Nephron progenitor cell (in vitro differentiated cells): ENCODE measurements at regions not wholly inside any gene's neighbourhood (a gene's known extent, or its start where the extent isn't known, plus 50 kb on each side); places are given as distances from the start of the nearest gene placed in this dataset.

Experiments
- DNase-seq: peaks from one replicate; pipeline ENCODE4 v3.0.0; 2021
- H3K27ac Mint-ChIP-seq: 2 replicates; pipeline ENCODE4 v1.8.0; 2021; ENCODE audit warnings: mild to moderate bottlenecking, moderate library complexity, mixed read lengths
- H3K27me3 Mint-ChIP-seq: 2 replicates; pipeline ENCODE4 v1.8.0; 2021; ENCODE audit warnings: mild to moderate bottlenecking, low read depth, mixed read lengths; ENCODE audit not compliant: poor library complexity
- H3K36me3 Mint-ChIP-seq: 2 replicates; pipeline ENCODE4 v1.8.0; 2021; ENCODE audit warnings: low read depth, mixed read lengths
- H3K4me1 Mint-ChIP-seq: 2 replicates; pipeline ENCODE4 v1.8.0; 2021; ENCODE audit warnings: mixed read lengths
- H3K4me3 Mint-ChIP-seq: 2 replicates; pipeline ENCODE4 v1.8.0; 2021; ENCODE audit warnings: mild to moderate bottlenecking, moderate library complexity, mixed read lengths
- H3K9me3 Mint-ChIP-seq: 2 replicates; pipeline ENCODE4 v1.8.0; 2021; ENCODE audit warnings: mild to moderate bottlenecking, moderate library complexity, mixed read lengths
- TF ChIP-seq, protein P1 (sequence below): fragments of 200-600 bp; sonication (generic); IDR thresholded peaks from 2 replicates; pipeline ENCODE4 v1.5.0; 2021; ENCODE audit warnings: antibody characterized with exemption

DNA sequence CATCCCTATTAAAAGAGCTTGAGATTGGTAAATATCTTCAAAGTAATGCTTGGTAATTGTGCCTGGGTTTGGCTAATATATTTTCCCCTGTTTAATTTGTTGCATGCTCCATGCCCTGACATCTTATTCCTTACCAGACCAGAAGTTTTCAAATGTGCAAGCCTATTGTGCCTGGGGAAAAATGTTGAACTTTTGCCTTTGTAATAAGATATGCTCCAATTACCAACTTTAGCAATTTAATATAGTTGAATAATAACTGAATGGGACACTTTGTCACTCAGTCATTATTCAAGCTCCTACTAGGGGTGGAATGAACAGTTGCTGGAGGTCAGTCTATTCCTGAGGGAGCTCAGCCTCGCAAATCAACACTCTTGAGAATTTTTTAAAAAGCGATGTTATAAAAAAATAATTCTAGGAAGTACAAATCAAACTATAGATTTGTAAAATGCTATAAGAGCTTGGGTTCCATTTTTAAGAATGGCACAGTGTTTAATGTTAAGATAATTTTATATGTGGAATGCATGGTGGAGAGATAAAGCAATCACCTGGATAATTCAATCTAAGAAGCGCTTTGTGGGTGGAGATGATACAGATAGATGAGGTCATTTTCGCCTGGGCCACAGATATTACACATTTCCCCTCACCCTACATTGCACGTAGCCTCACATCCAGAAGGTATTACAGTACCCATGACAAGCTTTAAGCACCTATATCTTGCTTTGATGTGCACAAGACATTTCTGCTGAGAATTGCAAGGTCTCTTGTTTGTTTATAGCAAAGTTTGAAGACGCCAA lies 231.8 kb downstream of the PIK3R1 start:
- TF ChIP-seq, protein P1, sequence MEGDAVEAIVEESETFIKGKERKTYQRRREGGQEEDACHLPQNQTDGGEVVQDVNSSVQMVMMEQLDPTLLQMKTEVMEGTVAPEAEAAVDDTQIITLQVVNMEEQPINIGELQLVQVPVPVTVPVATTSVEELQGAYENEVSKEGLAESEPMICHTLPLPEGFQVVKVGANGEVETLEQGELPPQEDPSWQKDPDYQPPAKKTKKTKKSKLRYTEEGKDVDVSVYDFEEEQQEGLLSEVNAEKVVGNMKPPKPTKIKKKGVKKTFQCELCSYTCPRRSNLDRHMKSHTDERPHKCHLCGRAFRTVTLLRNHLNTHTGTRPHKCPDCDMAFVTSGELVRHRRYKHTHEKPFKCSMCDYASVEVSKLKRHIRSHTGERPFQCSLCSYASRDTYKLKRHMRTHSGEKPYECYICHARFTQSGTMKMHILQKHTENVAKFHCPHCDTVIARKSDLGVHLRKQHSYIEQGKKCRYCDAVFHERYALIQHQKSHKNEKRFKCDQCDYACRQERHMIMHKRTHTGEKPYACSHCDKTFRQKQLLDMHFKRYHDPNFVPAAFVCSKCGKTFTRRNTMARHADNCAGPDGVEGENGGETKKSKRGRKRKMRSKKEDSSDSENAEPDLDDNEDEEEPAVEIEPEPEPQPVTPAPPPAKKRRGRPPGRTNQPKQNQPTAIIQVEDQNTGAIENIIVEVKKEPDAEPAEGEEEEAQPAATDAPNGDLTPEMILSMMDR = no peak
- Mint-ChIP-seq H3K27ac (no peak overlapping the region), H3K4me3 (no peak overlapping the region), H3K27me3 (no peaks in the 10 kb centered on the region), H3K36me3 (no peaks in the 10 kb centered on the region), H3K4me1 (peaks cover 27% of the 10 kb centered on the region), H3K9me3 (no peaks in the 10 kb centered on the region)
- no peak for DNase-seq

DNA sequence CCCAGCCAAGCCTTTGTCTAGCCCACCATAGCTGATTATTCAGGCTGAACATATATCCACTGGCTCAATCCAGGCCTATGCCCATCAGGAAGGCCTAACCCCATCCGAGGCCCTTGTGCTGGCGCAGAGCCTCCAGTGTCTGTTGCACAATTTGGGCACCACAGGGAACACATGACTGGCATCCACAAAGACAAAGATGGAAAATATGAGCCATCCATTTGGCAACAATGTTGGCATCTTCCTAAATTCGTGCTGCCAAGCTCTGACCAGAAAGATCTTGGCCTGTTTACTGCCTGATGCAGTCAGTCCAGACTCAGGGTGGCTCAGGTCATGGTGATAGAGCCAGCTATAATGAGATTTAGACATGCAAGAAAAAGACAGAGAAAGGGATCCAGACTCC lies 233.8 kb downstream of the PIK3R1 start:
- Mint-ChIP-seq H3K27ac (no peak overlapping the region), H3K27me3 (no peaks in the 10 kb centered on the region), H3K36me3 (peaks cover 6% of the 10 kb centered on the region), H3K9me3 (peaks cover 16% of the 10 kb centered on the region), H3K4me1 (peaks cover 17% of the 10 kb centered on the region), H3K4me3 (no peak overlapping the region)
- no peak for DNase-seq
- TF ChIP-seq, protein P1 = no peak

DNA sequence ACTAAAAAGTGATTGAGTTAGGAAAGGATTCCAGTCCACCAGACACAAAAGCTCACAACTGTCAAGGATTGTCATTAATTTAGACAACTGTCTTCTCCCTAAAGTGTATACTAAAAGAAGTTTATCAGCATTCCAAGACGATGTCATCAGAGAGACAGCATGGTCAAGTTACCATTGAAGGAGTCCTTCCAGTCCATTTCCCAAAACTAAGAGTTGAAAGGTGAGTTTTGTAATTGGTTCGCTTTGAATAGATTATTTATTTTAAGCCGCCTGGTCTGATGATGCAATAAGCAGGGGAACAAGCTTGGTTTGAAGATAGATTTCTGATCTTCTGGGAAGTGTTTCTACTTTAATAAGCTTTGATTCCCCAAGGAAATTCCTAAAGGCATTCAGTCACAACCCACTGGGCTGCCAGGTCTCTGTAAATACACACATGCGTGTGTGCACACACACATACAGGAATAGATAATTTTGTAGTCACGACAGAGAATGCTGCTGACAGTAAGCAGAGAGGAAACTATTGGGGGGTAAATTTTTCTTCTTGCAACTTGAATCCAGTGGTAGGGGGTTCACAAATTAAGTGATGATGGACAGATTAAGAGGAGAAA lies 234.8 kb downstream of the PIK3R1 start:
- H3K27ac Mint-ChIP-seq = no peak overlapping the region

DNA sequence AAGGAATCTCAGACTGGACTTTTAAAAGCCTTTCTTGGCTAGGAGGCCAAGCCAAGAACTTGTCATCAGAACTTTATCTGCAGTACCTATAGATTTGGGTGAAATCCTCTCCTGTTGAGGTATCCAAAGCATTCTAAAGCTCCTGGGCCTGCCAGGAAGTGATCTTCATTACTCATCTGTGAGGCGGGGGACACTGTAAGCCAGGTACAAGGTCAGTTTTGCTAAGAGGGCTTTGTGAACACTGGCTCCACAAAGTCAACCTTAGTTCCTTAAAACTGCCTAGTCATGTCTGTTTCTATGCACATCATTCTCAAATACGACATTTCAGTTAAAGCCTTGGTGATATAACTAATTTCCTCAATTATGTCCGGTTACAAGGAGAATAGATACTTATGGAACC lies 236.7 kb downstream of the PIK3R1 start:
- H3K4me3 Mint-ChIP-seq = no peak overlapping the region
- H3K27ac Mint-ChIP-seq = no peak overlapping the region
- peaks cover 17% of the 10 kb centered on the region for H3K4me1 Mint-ChIP-seq
- peaks cover 2% of the 10 kb centered on the region for H3K27me3 Mint-ChIP-seq
- peaks cover 6% of the 10 kb centered on the region for H3K36me3 Mint-ChIP-seq
- no peak for DNase-seq
- H3K9me3 Mint-ChIP-seq = peaks cover 16% of the 10 kb centered on the region
- TF ChIP-seq, protein P1 = no peak

More for the DNA sequence above, 234.8 kb downstream of the PIK3R1 start:
- peaks cover 16% of the 10 kb centered on the region for H3K9me3 Mint-ChIP-seq
- H3K4me1 Mint-ChIP-seq = peaks cover 17% of the 10 kb centered on the region
- H3K36me3 Mint-ChIP-seq = peaks cover 6% of the 10 kb centered on the region
- TF ChIP-seq, protein P1 = no peak
- no peak overlapping the region for H3K4me3 Mint-ChIP-seq
- no peaks in the 10 kb centered on the region for H3K27me3 Mint-ChIP-seq
- DNase-seq = no peak

DNA sequence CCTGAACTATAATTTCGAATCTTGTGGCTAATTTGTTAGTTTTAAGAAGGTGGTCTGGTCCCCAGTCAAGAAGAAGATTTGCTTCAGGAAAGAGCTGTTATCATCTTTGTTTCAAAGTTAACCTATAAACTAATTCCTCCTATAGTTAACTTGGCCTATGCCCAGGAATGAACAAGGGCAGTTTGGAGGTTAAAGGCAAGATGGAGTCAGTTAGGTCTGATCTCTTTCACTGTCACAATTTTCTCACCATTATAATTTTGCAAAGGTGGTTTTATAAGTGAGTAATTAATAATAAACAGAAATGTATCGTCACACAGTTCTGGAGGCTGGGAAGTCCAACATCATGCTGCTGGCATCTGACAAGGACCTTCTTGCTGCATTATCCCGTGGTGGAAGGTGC lies 238.6 kb downstream of the PIK3R1 start:
- Mint-ChIP-seq H3K4me1 (peaks cover 33% of the 10 kb centered on the region), H3K27ac (no peak overlapping the region), H3K36me3 (peaks cover 6% of the 10 kb centered on the region), H3K9me3 (peaks cover 16% of the 10 kb centered on the region), H3K4me3 (no peak overlapping the region), H3K27me3 (peaks cover 2% of the 10 kb centered on the region)
- no peak for DNase-seq
- TF ChIP-seq, protein P1 = no peak
